GM13977 (cell line): ENCODE measurements at regions not wholly inside any gene's neighbourhood (a gene's known extent, or its start where the extent isn't known, plus 50 kb on each side); places are given as distances from the start of the nearest gene placed in this dataset.

ENCODE experiments used
- DNase-seq: peaks from one replicate; pipeline ENCODE4 v3.0.0; 2012; ENCODE audit warnings: low spot score
- CTCF ChIP-seq: IDR thresholded peaks from 2 replicates; pipeline ENCODE4 v1.5.1; 2012; ENCODE audit warnings: mild to moderate bottlenecking, control low read depth; ENCODE audit not compliant: insufficient read depth; ENCODE audit errors: extremely low read depth, missing control alignments
- in situ Hi-C: fragments of 300-500 bp; cut with MboI; formaldehyde crosslinking; loops from one replicate; pipeline ENCODE4 v1.12.0; 2022; ENCODE audit warnings: low sequenced_read_pairs, low pct_unique_long_range_greater_than_20kb, mixed read lengths, inconsistent platforms; ENCODE audit not compliant: unreplicated experiment

- in situ Hi-C loops, result no loop called here
- DNase-seq, result no peak
- TF ChIP-seq CTCF, result no peak
Measured at GRCh38 chr2:215627771-215628170, 191.9 kb upstream of the FN1 start.

- DNase-seq, result no peak
- in situ Hi-C loops, result no loop called here
- no peak for TF ChIP-seq CTCF
Measured at GRCh38 chr2:215626812-215627281, 191.0 kb upstream of the FN1 start.

DNA sequence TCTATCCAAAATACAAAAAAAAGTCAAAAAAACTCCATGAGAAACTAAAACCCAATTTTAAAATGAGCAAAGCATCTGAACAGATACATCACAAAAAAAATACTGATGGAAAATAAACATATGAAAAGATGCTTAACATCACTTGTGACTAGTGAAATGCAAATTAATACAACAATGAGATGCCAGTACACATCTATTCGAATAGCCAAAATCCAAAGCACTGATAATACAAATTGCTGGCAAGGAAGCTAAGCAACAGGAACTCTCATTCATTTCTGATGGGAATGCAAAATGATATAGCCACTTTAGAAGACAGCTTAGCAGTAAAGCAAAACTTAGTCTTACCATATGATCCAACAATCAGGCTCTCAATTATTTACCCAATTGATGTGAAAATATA lies 190.2 kb upstream of the FN1 start:
- no peak for DNase-seq
- in situ Hi-C loops, result no loop called here
- no peak for TF ChIP-seq CTCF

- DNase-seq, result no peak
- TF ChIP-seq CTCF, result no peak
- in situ Hi-C loops, result no loop called here
Measured at GRCh38 chr2:215625207-215625606, 189.3 kb upstream of the FN1 start.

- no peak for DNase-seq
- in situ Hi-C loops, result no loop called here
- no peak for TF ChIP-seq CTCF
Measured at GRCh38 chr2:215624423-215624829, 188.6 kb upstream of the FN1 start.

DNA sequence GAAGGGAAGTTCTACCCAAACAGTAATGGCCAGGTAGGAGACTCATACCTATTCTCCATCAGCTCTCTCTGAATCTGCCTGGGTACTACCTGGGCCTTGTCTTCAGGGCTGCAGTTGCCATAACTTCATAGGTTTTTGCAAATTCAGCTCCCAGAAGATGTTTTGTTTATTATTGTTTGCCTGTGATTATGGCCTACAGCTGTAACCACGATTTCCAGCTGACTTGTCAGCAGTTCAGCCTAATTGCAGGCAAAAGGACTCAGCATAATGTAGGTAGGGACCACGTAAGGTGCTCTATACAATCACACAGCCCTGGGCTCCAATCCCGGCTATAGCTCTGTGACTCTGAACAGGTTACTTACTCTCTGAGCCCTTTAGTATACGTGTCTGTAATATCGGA lies 187.0 kb upstream of the FN1 start:
- in situ Hi-C loops, result no loop called here
- DNase-seq, result no peak
- TF ChIP-seq CTCF, result no peak

DNA sequence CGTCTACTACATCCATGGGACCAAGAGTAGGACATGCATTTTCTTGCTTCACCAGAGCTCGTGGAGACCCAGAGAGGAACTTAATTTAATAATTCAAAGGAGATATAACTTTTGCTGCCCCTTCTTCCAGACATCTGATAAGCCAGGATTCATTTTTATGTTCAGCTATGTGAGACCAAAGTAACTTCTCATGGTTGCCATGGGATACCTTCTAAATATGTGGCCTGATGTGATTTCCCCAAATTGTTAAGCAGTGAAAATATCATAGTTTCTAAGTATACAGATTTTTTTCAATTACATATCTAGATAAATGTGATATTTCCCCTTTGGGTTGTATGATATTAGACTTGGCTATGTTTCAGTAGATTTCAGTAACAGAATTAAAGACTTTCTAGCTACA lies 185.5 kb upstream of the FN1 start:
- DNase-seq, result no peak
- in situ Hi-C loops, result no loop called here
- no peak for TF ChIP-seq CTCF
